Testis (tissue), 2 donors: ENCODE measurements at regions not wholly inside any gene's neighbourhood (a gene's known extent, or its start where the extent isn't known, plus 50 kb on each side); places are given as distances from the start of the nearest gene placed in this dataset.

Experiments
- POLR2A ChIP-seq: fragments of 450-650 bp; IDR thresholded peaks from one replicate; pipeline ENCODE4 v1.6.1; 2017; ENCODE audit warnings: antibody characterized with exemption, mild to moderate bottlenecking, moderate library complexity
- TF ChIP-seq, protein P1 (sequence below), 3 experiments: fragments of 450-650 bp in 2 of 3; fragments of 200-600 bp in 1 of 3; sonication (generic) in 1 of 3; IDR thresholded peaks; one replicate each; pipeline ENCODE4 v1.5.1; 2016 to 2019; ENCODE audit warnings: antibody characterized with exemption in 3 of 3, mild to moderate bottlenecking in 2 of 3, moderate library complexity in 1 of 3

DNA sequence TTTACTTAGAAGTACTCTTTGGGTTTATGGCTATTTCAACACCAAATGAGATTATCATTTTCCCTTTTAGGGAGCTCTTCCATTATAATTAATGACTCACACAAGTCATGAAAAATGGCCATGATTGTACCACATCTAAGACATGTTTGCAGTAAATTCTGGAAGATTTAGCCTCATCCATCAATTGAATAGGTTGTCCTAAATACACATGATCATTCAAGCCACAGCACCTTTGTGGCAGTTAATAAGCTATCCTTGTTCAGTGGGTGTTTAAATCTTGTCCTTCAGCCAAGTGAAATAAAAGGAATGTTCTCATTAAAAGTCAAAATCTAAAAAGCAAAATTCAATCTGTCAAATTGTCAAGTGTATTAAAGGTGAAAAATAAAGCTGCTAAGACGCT lies 237.5 kb downstream of the ZPLD1 start:
- TF ChIP-seq, protein P1, sequence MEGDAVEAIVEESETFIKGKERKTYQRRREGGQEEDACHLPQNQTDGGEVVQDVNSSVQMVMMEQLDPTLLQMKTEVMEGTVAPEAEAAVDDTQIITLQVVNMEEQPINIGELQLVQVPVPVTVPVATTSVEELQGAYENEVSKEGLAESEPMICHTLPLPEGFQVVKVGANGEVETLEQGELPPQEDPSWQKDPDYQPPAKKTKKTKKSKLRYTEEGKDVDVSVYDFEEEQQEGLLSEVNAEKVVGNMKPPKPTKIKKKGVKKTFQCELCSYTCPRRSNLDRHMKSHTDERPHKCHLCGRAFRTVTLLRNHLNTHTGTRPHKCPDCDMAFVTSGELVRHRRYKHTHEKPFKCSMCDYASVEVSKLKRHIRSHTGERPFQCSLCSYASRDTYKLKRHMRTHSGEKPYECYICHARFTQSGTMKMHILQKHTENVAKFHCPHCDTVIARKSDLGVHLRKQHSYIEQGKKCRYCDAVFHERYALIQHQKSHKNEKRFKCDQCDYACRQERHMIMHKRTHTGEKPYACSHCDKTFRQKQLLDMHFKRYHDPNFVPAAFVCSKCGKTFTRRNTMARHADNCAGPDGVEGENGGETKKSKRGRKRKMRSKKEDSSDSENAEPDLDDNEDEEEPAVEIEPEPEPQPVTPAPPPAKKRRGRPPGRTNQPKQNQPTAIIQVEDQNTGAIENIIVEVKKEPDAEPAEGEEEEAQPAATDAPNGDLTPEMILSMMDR (IDR thresholded peaks at IDR 0.05): no peak
- no peak for TF ChIP-seq POLR2A
